H1 (cell line): ENCODE measurements at regions not wholly inside any gene's neighbourhood (a gene's known extent, or its start where the extent isn't known, plus 50 kb on each side); places are given as distances from the start of the nearest gene placed in this dataset.

Experiments
- CTCF ChIA-PET: fragments of 300-600 bp; sonication (Branson Sonifier 250); formaldehyde crosslinking; loops from one replicate; lab custom pipeline; 2021; ENCODE audit not compliant: partially characterized antibody; lab: Charles Lee
- POLR2A ChIA-PET: fragments of 300-600 bp; sonication (Branson Sonifier 250); formaldehyde crosslinking; loops from one replicate; lab custom pipeline; 2021; ENCODE audit warnings: inconsistent platforms; ENCODE audit not compliant: partially characterized antibody; lab: Charles Lee
- DNase-seq, 2 experiments: peaks; one replicate each; pipeline versions ENCODE4 v3.0.0 to v3.0.0-alpha.2; 2010 to 2022; ENCODE audit warnings: low spot score in 2 of 2, low read depth in 1 of 2, mixed read lengths in 1 of 2
- FAIRE-seq: peaks from 2 replicates; lab custom pipeline; 2011; peaks lifted over from hg19 to GRCh38; lab: Jason Lieb, UNC
- H2AFZ ChIP-seq: 2 replicates; pipeline ENCODE4 v1.8.1; 2012; ENCODE audit warnings: low read length, inconsistent platforms
- H2AK5ac ChIP-seq: 2 replicates; pipeline ENCODE4 v1.6.1; 2013; ENCODE audit warnings: low read depth, low read length
- H2BK120ac ChIP-seq: replicated peaks from 2 replicates; pipeline ENCODE3; 2013; ENCODE audit warnings: low read depth, low read length, inconsistent platforms
- H2BK12ac ChIP-seq: 2 replicates; pipeline ENCODE4 v1.6.1; 2013; ENCODE audit warnings: low read depth, low read length
- H2BK15ac ChIP-seq: 2 replicates; pipeline ENCODE4 v1.6.1; 2013; ENCODE audit warnings: low read length
- H2BK20ac ChIP-seq: 2 replicates; pipeline ENCODE4 v1.6.1; 2013; ENCODE audit warnings: low read length
- H2BK5ac ChIP-seq: 2 replicates; pipeline ENCODE4 v1.6.1; 2013; ENCODE audit warnings: low read depth, low read length
- H3K14ac ChIP-seq: 2 replicates; pipeline ENCODE4 v1.6.1; 2013; ENCODE audit warnings: inconsistent platforms; ENCODE audit not compliant: insufficient read length
- H3K18ac ChIP-seq: 2 replicates; pipeline ENCODE4 v1.6.1; 2013; ENCODE audit warnings: low read length; ENCODE audit errors: extremely low read depth
- H3K23ac ChIP-seq: 2 replicates; pipeline ENCODE4 v1.6.1; 2013; ENCODE audit warnings: inconsistent platforms; ENCODE audit not compliant: insufficient read length
- H3K23me2 ChIP-seq: 2 replicates; pipeline ENCODE4 v1.6.1; 2013; ENCODE audit warnings: low read depth, low read length
- H3K27ac ChIP-seq: 2 replicates; pipeline ENCODE4 v1.6.1; 2011; ENCODE audit warnings: low read depth, low read length, inconsistent platforms
- H3K27me3 ChIP-seq, 4 experiments: replicated peaks in 1 of 4; 1 replicate in 1 of 4; 2 replicates in 3 of 4; pipeline versions ENCODE4 v1.6.1 to v1.8.1; 2011 to 2013; ENCODE audit warnings: low read length in 3 of 4, mild to moderate bottlenecking in 3 of 4, inconsistent platforms in 2 of 4, mixed read lengths in 2 of 4, moderate library complexity in 1 of 4; ENCODE audit not compliant: control insufficient read depth in 3 of 4, insufficient read depth in 3 of 4; ENCODE audit errors: extremely low read depth in 1 of 4
- H3K36me3 ChIP-seq, 4 experiments: 2 replicates each; pipeline versions ENCODE4 v1.6.1 to v1.8.1; 2011 to 2013; ENCODE audit warnings: mild to moderate bottlenecking in 4 of 4, low read length in 3 of 4, moderate library complexity in 2 of 4, control low read depth in 1 of 4, inconsistent platforms in 1 of 4; ENCODE audit not compliant: insufficient read depth in 4 of 4, control insufficient read depth in 2 of 4
- H3K4ac ChIP-seq: replicated peaks from 2 replicates; pipeline ENCODE3; 2013; ENCODE audit warnings: low read length, low read depth, mixed read lengths, inconsistent platforms; ENCODE audit not compliant: insufficient read length
- H3K4me1 ChIP-seq, 4 experiments: replicated peaks in 1 of 4; 1 replicate in 1 of 4; 2 replicates in 3 of 4; pipeline versions ENCODE4 v1.6.1 to v1.8.1; 2011 to 2013; ENCODE audit warnings: low read length in 3 of 4, inconsistent platforms in 2 of 4, mixed read lengths in 1 of 4; ENCODE audit not compliant: insufficient read depth in 4 of 4, control insufficient read depth in 3 of 4
- H3K4me2 ChIP-seq, 2 experiments: 2 replicates each; pipeline versions ENCODE4 v1.6.1 to v1.8.1; 2011 to 2013; ENCODE audit warnings: low read depth in 2 of 2, low read length in 2 of 2, control low read depth in 1 of 2, inconsistent platforms in 1 of 2, mild to moderate bottlenecking in 1 of 2; ENCODE audit not compliant: insufficient read depth in 1 of 2
- H3K4me3 ChIP-seq, 4 experiments: fragments of 200-600, 300-600 bp in 1 of 4; sonication (generic), shearing (Covaris generic), sonication (Bioruptor Twin) in 1 of 4; 2 replicates each; pipeline versions ENCODE4 v1.5.1 to v1.8.1; 2011 to 2016; ENCODE audit warnings: low read length in 4 of 4, low read depth in 3 of 4, control low read depth in 2 of 4, inconsistent platforms in 2 of 4, mild to moderate bottlenecking in 2 of 4, mixed read lengths in 1 of 4, moderate library complexity in 1 of 4; ENCODE audit not compliant: insufficient read depth in 2 of 4; ENCODE audit errors: extremely low read depth in 1 of 4
- H3K56ac ChIP-seq: replicated peaks from 2 replicates; pipeline ENCODE3; 2013; ENCODE audit warnings: low read depth, mild to moderate bottlenecking, mixed read lengths, low read length, inconsistent platforms; ENCODE audit not compliant: insufficient read length
- H3K79me1 ChIP-seq: 2 replicates; pipeline ENCODE4 v1.6.1; 2013; ENCODE audit warnings: low read depth, low read length, control low read depth
- H3K79me2 ChIP-seq, 2 experiments: 2 replicates each; pipeline versions ENCODE4 v1.6.1 to v1.8.1; 2012 to 2013; ENCODE audit warnings: low read length in 2 of 2, mild to moderate bottlenecking in 2 of 2, inconsistent platforms in 1 of 2; ENCODE audit not compliant: insufficient read depth in 2 of 2, control insufficient read depth in 1 of 2
- H3K9ac ChIP-seq, 4 experiments: replicated peaks in 1 of 4; 1 replicate in 1 of 4; 2 replicates in 3 of 4; pipeline versions ENCODE4 v1.6.1 to v1.8.1; 2011 to 2013; ENCODE audit warnings: low read depth in 3 of 4, low read length in 3 of 4, control low read depth in 2 of 4, mild to moderate bottlenecking in 2 of 4, moderate library complexity in 2 of 4, inconsistent platforms in 1 of 4; ENCODE audit errors: extremely low read depth in 1 of 4
- H3K9me3 ChIP-seq, 2 experiments: 2 replicates each; pipeline versions ENCODE4 v1.6.1 to v1.8.1; 2012 to 2013; ENCODE audit warnings: mild to moderate bottlenecking in 2 of 2, moderate library complexity in 2 of 2, control low read depth in 1 of 2, inconsistent platforms in 1 of 2, low read depth in 1 of 2, low read length in 1 of 2, mixed read lengths in 1 of 2; ENCODE audit not compliant: insufficient read depth in 2 of 2
- H4K20me1 ChIP-seq, 2 experiments: replicated peaks in 1 of 2; 2 replicates each; pipeline versions ENCODE3 to v1.8.1; 2011 to 2013; ENCODE audit warnings: inconsistent platforms in 2 of 2, low read length in 2 of 2, mild to moderate bottlenecking in 1 of 2; ENCODE audit not compliant: insufficient read depth in 2 of 2, control insufficient read depth in 1 of 2
- H4K5ac ChIP-seq: 2 replicates; pipeline ENCODE4 v1.6.1; 2013; ENCODE audit warnings: low read length, low read depth, mixed read lengths, inconsistent platforms; ENCODE audit not compliant: insufficient read length
- H4K8ac ChIP-seq: 2 replicates; pipeline ENCODE4 v1.8.0; 2013; ENCODE audit warnings: mild to moderate bottlenecking, moderate library complexity, low read length, inconsistent platforms; ENCODE audit not compliant: insufficient read depth; ENCODE audit errors: extremely low read depth
- H4K91ac ChIP-seq: replicated peaks from 2 replicates; pipeline ENCODE3; 2013; ENCODE audit warnings: low read length, mixed read lengths, inconsistent platforms; ENCODE audit not compliant: insufficient read length
- RNF2 ChIP-seq: fragments of 200-900, 300-1000 bp; sonication (generic); IDR thresholded peaks from 2 replicates; pipeline ENCODE4 v1.7.1; 2016; ENCODE audit warnings: borderline replicate concordance, low read depth, mild to moderate bottlenecking, antibody characterized with exemption, low read length; ENCODE audit not compliant: poor library complexity, severe bottlenecking; ENCODE audit errors: missing control alignments
- ZNF274 ChIP-seq: IDR thresholded peaks from 2 replicates; pipeline ENCODE4 v1.7.0; 2012; ENCODE audit warnings: low read length, borderline replicate concordance; ENCODE audit errors: extremely low read depth
- WGBS, 2 experiments: shearing (Covaris generic) in 1 of 2; methylation state at CpG; one replicate each; pipeline versions ENCODE4 v1.1.6 to v1.1.7; 2013 to 2015; ENCODE audit warnings: low lambda C conversion rate in 2 of 2, mixed read lengths in 2 of 2, inconsistent platforms in 1 of 2, low coverage in 1 of 2, missing lambda C conversion rate in 1 of 2; ENCODE audit not compliant: insufficient replicate concordance in 2 of 2, insufficient coverage in 1 of 2, insufficient read length in 1 of 2; ENCODE audit errors: extremely low coverage in 1 of 2, missing lambda C conversion rate in 1 of 2; 5-methylcytosine and 5-hydroxymethylcytosine counted together

- Histone ChIP-seq H2BK120ac (no peak overlapping the region), H3K9ac (no peak overlapping the region), H3K27ac (no peak overlapping the region), H3K79me2 (no peaks in the 10 kb centered on the region), H3K36me3 (no peaks in the 10 kb centered on the region), H3K4me1 (no peaks in the 10 kb centered on the region), H4K20me1 (no peaks in the 10 kb centered on the region), H4K8ac (no peak overlapping the region), H2BK12ac (no peak overlapping the region), H3K23ac (no peak overlapping the region), H2BK15ac (no peak overlapping the region), H4K91ac (no peak overlapping the region), H3K79me1 (no peaks in the 10 kb centered on the region), H3K56ac (no peak overlapping the region), H3K27me3 (no peaks in the 10 kb centered on the region), H3K14ac (no peak overlapping the region), H3K4ac (no peak overlapping the region), H2BK5ac (no peak overlapping the region), H2AK5ac (no peak overlapping the region), H3K4me2 (no peak overlapping the region), H2AFZ (no peak overlapping the region), H3K4me3 (no peak overlapping the region), H4K5ac (no peak overlapping the region), H3K23me2 (no peaks in the 10 kb centered on the region), H3K18ac (no peak overlapping the region), H3K9me3 (no peaks in the 10 kb centered on the region; a peak in 1 of 4 replicates), H2BK20ac (no peak overlapping the region)
- CTCF ChIA-PET = no interaction called here
- FAIRE-seq = no peak
- POLR2A ChIA-PET = no interaction called here
- TF ChIP-seq ZNF274 (peak; percentile 63; the same call in 1 of the 2 replicates), RNF2 (no peak)
- 74% methylated on average over 1 of the region's 1 CpG; no CpG with 5 or more reads in 1 of the 2 experiments for WGBS, 2 experiments
- DNase-seq = no peak
Measured at GRCh38 chr1:147444381-147444780, 96.9 kb upstream of the BCL9 start.
